ENCODE measurements at regions not wholly inside any gene's neighbourhood (a gene's known extent, or its start where the extent isn't known, plus 50 kb on each side); places are given as distances from the start of the nearest gene placed in this dataset.
A peak's percentile ranks its signal among the peaks of the same experiment; 100 is the strongest.

- no peak for TF ChIP-seq CTCF (conservative IDR thresholded peaks at IDR 0.05; ENCODE audit: low read depth)
- POLR2A ChIA-PET (ENCODE audit: low non-redundant PET) = no interaction called here
- CTCF ChIA-PET = no interaction called here
- no peak overlapping the region for H3K27ac ChIP-seq
- no peak for DNase-seq (ENCODE audit: low spot score)
Measured at GRCh38 chr5:34578962-34579361, 77.2 kb upstream of the RAI14 start.

- ChIA-PET POLR2A (ENCODE audit: low non-redundant PET) (no interaction called here), CTCF (no interaction called here)
- TF ChIP-seq CTCF (conservative IDR thresholded peaks at IDR 0.05; ENCODE audit: low read depth) = no peak
- no peak for DNase-seq (ENCODE audit: low spot score)
- H3K27ac ChIP-seq = no peak overlapping the region
Measured at GRCh38 chr5:34580983-34581382, 75.1 kb upstream of the RAI14 start.

- TF ChIP-seq CTCF (conservative IDR thresholded peaks at IDR 0.05; ENCODE audit: low read depth) = no peak
- no peak overlapping the region for H3K27ac ChIP-seq
- no peak for DNase-seq (ENCODE audit: low spot score)
Measured at GRCh38 chr5:34582371-34582770, 73.8 kb upstream of the RAI14 start.

GRCh38 chr5:34583167-34583566 is 73.0 kb upstream of the RAI14 start:
- TF ChIP-seq CTCF (conservative IDR thresholded peaks at IDR 0.05; ENCODE audit: low read depth) = no peak
- CTCF ChIA-PET = no interaction called here
- no peak for DNase-seq (ENCODE audit: low spot score)
- POLR2A ChIA-PET (ENCODE audit: low non-redundant PET) = no interaction called here
- H3K27ac ChIP-seq = no peak overlapping the region

More at GRCh38 chr5:34582371-34582770, 73.8 kb upstream of the RAI14 start:
- ChIA-PET CTCF (interaction anchor here (0.6 kb wide), 1 partner anchor 105 kb away, joined by 4 read pairs; no protein-coding TSS in a partner anchor), POLR2A (ENCODE audit: low non-redundant PET) (no interaction called here)

DNA sequence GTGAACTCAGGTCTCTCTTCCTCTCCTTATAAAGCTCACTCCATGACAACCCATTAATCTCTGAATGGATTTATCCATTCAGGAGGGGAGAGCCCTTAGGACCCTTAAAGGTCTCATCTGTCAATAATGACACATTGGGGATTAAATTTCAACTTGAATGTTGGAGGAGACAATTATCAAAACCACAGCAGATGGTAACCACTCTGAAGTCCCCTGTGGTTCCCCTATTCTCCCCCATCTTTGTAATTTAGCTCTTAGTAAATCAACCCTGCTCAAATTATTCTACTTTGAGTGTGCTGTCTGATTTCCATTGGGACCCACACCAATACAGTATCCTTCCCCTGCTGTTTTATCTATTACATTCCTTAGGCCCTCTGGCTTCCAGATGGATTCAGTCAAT is 72.0 kb upstream of the RAI14 start:
- ChIA-PET CTCF (interaction anchor here (0.6 kb wide), 1 partner anchor 1089 kb away, joined by 3 read pairs; no protein-coding TSS in a partner anchor), POLR2A (ENCODE audit: low non-redundant PET) (no interaction called here)
- DNase-seq (ENCODE audit: low spot score) = no peak
- TF ChIP-seq CTCF (conservative IDR thresholded peaks at IDR 0.05; ENCODE audit: low read depth) = no peak
- no peak overlapping the region for H3K27ac ChIP-seq

GRCh38 chr5:34585601-34586104 is 70.5 kb upstream of the RAI14 start:
- no peak for TF ChIP-seq CTCF (conservative IDR thresholded peaks at IDR 0.05; ENCODE audit: low read depth)
- CTCF ChIA-PET = no interaction called here
- peak overlapping the region; percentile 76 for H3K27ac ChIP-seq
- DNase-seq (ENCODE audit: low spot score) = peak; percentile 68
- POLR2A ChIA-PET (ENCODE audit: low non-redundant PET) = interaction anchor here (0.6 kb wide), 1 partner anchor 21 kb away, joined by 3 read pairs; no protein-coding TSS in a partner anchor

All from RWPE1 (cell line).